Pulmonary artery endothelial cell (primary cell): ENCODE measurements at regions not wholly inside any gene's neighbourhood (a gene's known extent, or its start where the extent isn't known, plus 50 kb on each side); places are given as distances from the start of the nearest gene placed in this dataset.

Experiments used
- DNase-seq: peaks from one replicate; pipeline ENCODE4 v3.0.0-alpha.2; 2011; ENCODE audit warnings: low read depth, low spot score

GRCh38 chr5:107217721-107218130 lies 453.0 kb downstream of the EFNA5 start:
- no peak for DNase-seq

GRCh38 chr5:107216587-107216986 lies 454.1 kb downstream of the EFNA5 start:
- DNase-seq: no peak

- no peak for DNase-seq
These were observed 455.1 kb downstream of the EFNA5 start for GRCh38 chr5:107215611-107216010.

- no peak for DNase-seq
These were observed 457.7 kb downstream of the EFNA5 start for GRCh38 chr5:107213025-107213424.

- no peak for DNase-seq
These were observed 459.1 kb downstream of the EFNA5 start for GRCh38 chr5:107211630-107212029.

- DNase-seq: no peak
These were observed 461.9 kb downstream of the EFNA5 start for GRCh38 chr5:107208867-107209266.

- no peak for DNase-seq
These were observed 466.3 kb downstream of the EFNA5 start for GRCh38 chr5:107204413-107204812.

- DNase-seq: no peak
These were observed 467.5 kb downstream of the EFNA5 start for GRCh38 chr5:107203243-107203642.

- DNase-seq: no peak
These were observed 471.0 kb downstream of the EFNA5 start for GRCh38 chr5:107199756-107200155.

- DNase-seq: no peak
These were observed 474.2 kb downstream of the EFNA5 start for GRCh38 chr5:107196500-107197059.

GRCh38 chr5:107195890-107196395 lies 474.8 kb downstream of the EFNA5 start:
- DNase-seq: no peak

GRCh38 chr5:107184871-107185270 lies 485.9 kb downstream of the EFNA5 start:
- DNase-seq: no peak

GRCh38 chr5:107184066-107184465 lies 486.7 kb downstream of the EFNA5 start:
- DNase-seq: no peak

- DNase-seq: no peak
These were observed 500.1 kb downstream of the EFNA5 start for GRCh38 chr5:107170620-107171019.

- no peak for DNase-seq
These were observed 500.9 kb downstream of the EFNA5 start for GRCh38 chr5:107169867-107170266.

GRCh38 chr5:107168848-107169752 lies 501.6 kb downstream of the EFNA5 start:
- DNase-seq: no peak

GRCh38 chr5:107168086-107168485 lies 502.7 kb downstream of the EFNA5 start:
- DNase-seq: no peak

- no peak for DNase-seq
These were observed 505.4 kb downstream of the EFNA5 start for GRCh38 chr5:107165296-107165695.

GRCh38 chr5:107157809-107158208 lies 512.9 kb downstream of the EFNA5 start:
- no peak for DNase-seq

GRCh38 chr5:107155707-107156106 lies 515.0 kb downstream of the EFNA5 start:
- DNase-seq: no peak

GRCh38 chr5:107154593-107154992 lies 516.1 kb downstream of the EFNA5 start:
- DNase-seq: no peak

GRCh38 chr5:107153283-107153682 lies 517.5 kb downstream of the EFNA5 start:
- no peak for DNase-seq
